Thyroid gland (tissue), 4 donors: ENCODE measurements at regions not wholly inside any gene's neighbourhood (a gene's known extent, or its start where the extent isn't known, plus 50 kb on each side); places are given as distances from the start of the nearest gene placed in this dataset.
A peak's percentile ranks its signal among the peaks of the same experiment; 100 is the strongest.

Experiments used
- DNase-seq, 2 donors: peaks; one replicate each; pipeline ENCODE4 v3.0.0-alpha.2; 2019
- H3K27ac ChIP-seq, 3 donors: fragments of 200-600 bp; sonication (generic); 1 replicate in 2 of 3; 2 replicates in 1 of 3; pipeline ENCODE4 v1.5.1; 2016 to 2019; ENCODE audit warnings: mild to moderate bottlenecking in 1 of 3, moderate library complexity in 1 of 3
- H3K27me3 ChIP-seq: fragments of 200-600 bp; sonication (generic); one replicate; pipeline ENCODE4 v1.5.1; 2019
- H3K36me3 ChIP-seq, 2 donors: fragments of 200-600 bp; sonication (generic); one replicate each; pipeline ENCODE4 v1.5.1; 2016 to 2019
- H3K4me1 ChIP-seq, 2 donors: fragments of 200-600 bp; sonication (generic); one replicate each; pipeline ENCODE4 v1.5.1; 2017 to 2019
- H3K4me3 ChIP-seq, 3 donors: fragments of 200-600 bp; sonication (generic); replicated peaks in 1 of 3; 1 replicate in 2 of 3; 2 replicates in 1 of 3; pipeline ENCODE4 v1.5.1; 2016; ENCODE audit warnings: mild to moderate bottlenecking in 1 of 3
- H3K9me3 ChIP-seq: fragments of 200-600 bp; sonication (generic); one replicate; pipeline ENCODE4 v1.5.1; 2017
- POLR2A ChIP-seq, 2 donors: fragments of 450-650 bp; IDR thresholded peaks; one replicate each; pipeline ENCODE4 v1.6.1; 2017; ENCODE audit warnings: antibody characterized with exemption in 2 of 2, mild to moderate bottlenecking in 2 of 2, moderate library complexity in 1 of 2
- WGBS, 2 donors: methylation state at CpG; one replicate each; pipeline ENCODE4 v1.1.5; 2017; 5-methylcytosine and 5-hydroxymethylcytosine counted together
- intact Hi-C: fragments of 100-400 bp; cut with DNase I; formaldehyde crosslinking; loops from one replicate; pipeline ENCODE4 v1.15.1; 2023
- TF ChIP-seq, protein P1 (sequence below), 6 experiments: fragments of 200-600 bp in 3 of 6; fragments of 450-650 bp in 3 of 6; sonication (generic) in 3 of 6; IDR thresholded peaks; one replicate each; pipeline ENCODE4 v1.5.1; 2016 to 2019; ENCODE audit warnings: antibody characterized with exemption in 6 of 6, mild to moderate bottlenecking in 2 of 6, inconsistent platforms in 1 of 6, moderate library complexity in 1 of 6

DNA sequence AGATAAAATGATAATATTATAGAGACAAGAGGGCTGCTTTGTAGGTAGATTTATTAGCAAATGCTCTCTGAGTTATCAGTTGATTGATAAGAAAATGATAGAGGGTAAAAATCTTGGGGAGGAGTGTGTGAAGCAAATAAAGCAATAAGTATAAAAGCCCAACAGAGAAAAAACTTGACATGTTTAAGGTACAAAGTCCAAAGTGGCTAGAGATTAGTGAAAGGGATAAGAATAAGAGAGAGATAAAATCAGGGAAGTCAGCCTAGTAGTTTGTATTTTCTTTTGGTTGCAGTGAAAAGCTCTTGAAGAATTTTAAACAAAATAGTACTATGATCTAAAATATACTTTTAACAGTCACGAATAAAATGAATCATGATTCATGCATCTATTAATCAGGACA lies 246.2 kb upstream of the LRIG3 start:
- Histone ChIP-seq H3K36me3 (no peaks in the 10 kb centered on the region), H3K4me3 (no peak overlapping the region), H3K4me1 (no peaks in the 10 kb centered on the region), H3K27ac (no peak overlapping the region), H3K27me3 (no peaks in the 10 kb centered on the region), H3K9me3 (no peaks in the 10 kb centered on the region)
- TF ChIP-seq POLR2A (IDR thresholded peaks at IDR 0.05), result no peak
- TF ChIP-seq, protein P1, sequence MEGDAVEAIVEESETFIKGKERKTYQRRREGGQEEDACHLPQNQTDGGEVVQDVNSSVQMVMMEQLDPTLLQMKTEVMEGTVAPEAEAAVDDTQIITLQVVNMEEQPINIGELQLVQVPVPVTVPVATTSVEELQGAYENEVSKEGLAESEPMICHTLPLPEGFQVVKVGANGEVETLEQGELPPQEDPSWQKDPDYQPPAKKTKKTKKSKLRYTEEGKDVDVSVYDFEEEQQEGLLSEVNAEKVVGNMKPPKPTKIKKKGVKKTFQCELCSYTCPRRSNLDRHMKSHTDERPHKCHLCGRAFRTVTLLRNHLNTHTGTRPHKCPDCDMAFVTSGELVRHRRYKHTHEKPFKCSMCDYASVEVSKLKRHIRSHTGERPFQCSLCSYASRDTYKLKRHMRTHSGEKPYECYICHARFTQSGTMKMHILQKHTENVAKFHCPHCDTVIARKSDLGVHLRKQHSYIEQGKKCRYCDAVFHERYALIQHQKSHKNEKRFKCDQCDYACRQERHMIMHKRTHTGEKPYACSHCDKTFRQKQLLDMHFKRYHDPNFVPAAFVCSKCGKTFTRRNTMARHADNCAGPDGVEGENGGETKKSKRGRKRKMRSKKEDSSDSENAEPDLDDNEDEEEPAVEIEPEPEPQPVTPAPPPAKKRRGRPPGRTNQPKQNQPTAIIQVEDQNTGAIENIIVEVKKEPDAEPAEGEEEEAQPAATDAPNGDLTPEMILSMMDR (IDR thresholded peaks at IDR 0.05), result no peak
- DNase-seq, result no peak
- intact Hi-C loops, result no loop called here
- WGBS, 2 donors, result 13 to 36% methylated on average over 1 of the region's 1 CpG

DNA sequence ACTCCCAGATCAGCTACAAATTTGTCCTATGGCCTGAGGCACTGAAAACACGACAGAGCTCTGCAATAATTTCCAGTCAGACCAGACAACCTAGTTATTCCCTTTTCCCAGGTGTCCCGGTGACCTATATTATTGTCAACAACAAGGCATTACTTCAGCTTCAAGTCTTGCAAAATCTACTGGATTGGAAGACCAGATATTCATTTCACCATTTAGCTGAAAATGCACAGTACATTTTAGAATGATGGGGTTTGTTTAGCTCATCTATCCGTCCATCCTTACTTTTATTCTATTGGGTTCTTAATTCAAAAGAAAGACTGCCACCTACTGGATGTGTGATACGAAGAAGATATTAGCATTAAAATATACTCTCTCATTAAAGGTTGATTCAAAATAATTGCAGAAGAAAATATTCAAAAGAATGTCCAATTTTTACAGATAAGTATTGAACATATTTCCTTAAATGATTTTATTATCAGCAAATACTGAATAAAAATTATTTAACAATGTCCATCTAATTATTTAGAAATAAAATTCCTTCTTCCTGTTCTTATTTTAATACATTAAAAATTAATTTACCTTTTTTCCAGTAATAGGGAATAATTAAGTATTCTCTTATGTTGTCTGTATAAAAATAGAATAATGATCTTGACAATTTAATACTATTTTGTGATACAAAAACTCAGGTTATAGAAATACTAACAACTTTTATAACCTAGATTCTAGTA lies 244.9 kb upstream of the LRIG3 start:
- no peaks in the 10 kb centered on the region for H3K9me3 ChIP-seq
- WGBS, 2 donors, result 30 to 45% methylated on average over 4 of the region's 4 CpGs
- no peaks in the 10 kb centered on the region for H3K4me1 ChIP-seq
- no peak overlapping the region for H3K4me3 ChIP-seq
- intact Hi-C loops, result no loop called here
- H3K27me3 ChIP-seq, result no peaks in the 10 kb centered on the region
- no peak overlapping the region for H3K27ac ChIP-seq
- no peak for TF ChIP-seq POLR2A (IDR thresholded peaks at IDR 0.05)
- TF ChIP-seq, protein P1 (IDR thresholded peaks at IDR 0.05), result peak in 3 of 6 experiments; percentile 48 to 59 (median 49)
- DNase-seq, result no peak
- no peaks in the 10 kb centered on the region for H3K36me3 ChIP-seq

DNA sequence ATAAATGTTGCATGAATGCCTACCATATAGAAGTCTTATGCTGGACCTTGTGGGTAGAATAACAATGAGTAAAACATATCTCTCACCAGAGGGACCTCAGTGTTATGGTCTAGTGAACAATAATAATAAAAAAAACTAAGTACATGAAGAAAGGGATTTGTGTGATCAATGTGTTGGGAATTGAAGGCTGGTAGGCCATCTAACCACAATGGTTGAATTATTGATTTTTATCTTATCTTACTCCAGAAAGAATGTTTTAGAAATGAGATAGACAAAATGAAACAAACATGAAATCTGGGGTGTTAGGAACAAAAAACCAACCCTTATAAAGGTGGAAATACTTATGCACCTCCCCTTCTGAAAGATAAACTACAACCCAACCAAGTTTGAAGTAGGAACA lies 243.9 kb upstream of the LRIG3 start:
- Histone ChIP-seq H3K36me3 (no peaks in the 10 kb centered on the region), H3K4me1 (no peaks in the 10 kb centered on the region), H3K27ac (no peak overlapping the region), H3K27me3 (no peaks in the 10 kb centered on the region), H3K9me3 (no peaks in the 10 kb centered on the region), H3K4me3 (no peak overlapping the region)
- TF ChIP-seq, protein P1 (IDR thresholded peaks at IDR 0.05), result no peak
- no peak for TF ChIP-seq POLR2A (IDR thresholded peaks at IDR 0.05)
- intact Hi-C loops, result no loop called here
- DNase-seq, result no peak

DNA sequence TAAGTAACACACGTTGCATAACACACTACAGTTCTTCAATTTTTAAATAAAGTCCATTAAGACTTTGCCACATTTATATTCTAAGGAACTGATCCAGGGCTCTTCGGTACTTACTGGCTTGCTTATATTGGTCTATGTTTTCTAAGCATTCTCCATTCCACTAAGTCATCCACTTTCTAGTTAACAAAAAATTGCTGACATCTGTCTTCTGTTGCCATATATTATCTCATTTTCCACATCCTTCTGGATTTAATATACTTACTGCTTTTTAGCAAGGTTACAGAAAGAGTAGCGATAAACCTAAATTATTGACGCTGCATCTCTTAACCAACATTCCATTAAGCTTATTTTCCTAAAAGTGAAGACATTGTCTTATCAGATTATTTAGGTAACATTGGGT lies 238.4 kb upstream of the LRIG3 start:
- TF ChIP-seq POLR2A (IDR thresholded peaks at IDR 0.05), result no peak
- TF ChIP-seq, protein P1 (IDR thresholded peaks at IDR 0.05), result no peak
- 93 to 95% methylated on average over 4 of the region's 4 CpGs for WGBS, 2 donors
- Histone ChIP-seq H3K4me1 (no peaks in the 10 kb centered on the region), H3K27ac (no peak overlapping the region), H3K27me3 (no peaks in the 10 kb centered on the region), H3K9me3 (no peaks in the 10 kb centered on the region), H3K4me3 (no peak overlapping the region), H3K36me3 (no peaks in the 10 kb centered on the region)
- intact Hi-C loops, result no loop called here
- no peak for DNase-seq

DNA sequence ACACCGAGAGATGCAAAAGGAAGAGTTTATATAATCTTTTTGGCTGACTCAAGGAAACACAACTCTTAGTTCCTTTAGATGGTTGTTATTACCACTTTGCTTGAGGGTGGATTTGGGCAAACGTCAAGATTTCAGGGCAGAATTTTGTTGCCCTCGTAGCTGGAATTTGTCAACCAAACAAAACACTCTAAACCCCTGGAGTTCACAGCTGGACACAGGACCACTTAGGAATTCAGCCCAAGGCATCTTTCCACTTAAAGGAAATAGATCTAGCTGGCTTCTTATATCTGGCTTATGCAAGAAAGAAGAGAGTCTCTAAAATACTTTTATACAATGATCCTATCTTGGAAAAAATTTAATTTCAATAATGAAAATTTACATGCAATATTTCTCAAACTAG lies 237.8 kb upstream of the LRIG3 start:
- no peaks in the 10 kb centered on the region for H3K36me3 ChIP-seq
- 65 to 69% methylated on average over 3 of the region's 3 CpGs for WGBS, 2 donors
- H3K4me3 ChIP-seq, result no peak overlapping the region
- no peak overlapping the region for H3K27ac ChIP-seq
- TF ChIP-seq POLR2A (IDR thresholded peaks at IDR 0.05), result no peak
- TF ChIP-seq, protein P1 (IDR thresholded peaks at IDR 0.05), result no peak
- H3K9me3 ChIP-seq, result no peaks in the 10 kb centered on the region
- DNase-seq, result no peak
- H3K27me3 ChIP-seq, result no peaks in the 10 kb centered on the region
- no peaks in the 10 kb centered on the region for H3K4me1 ChIP-seq
- intact Hi-C loops, result no loop called here
